Progenitor cell of endocrine pancreas (in vitro differentiated cells): ENCODE measurements at regions not wholly inside any gene's neighbourhood (a gene's known extent, or its start where the extent isn't known, plus 50 kb on each side); places are given as distances from the start of the nearest gene placed in this dataset.

Experiments
- DNase-seq: peaks from one replicate; pipeline ENCODE4 v3.0.0; 2021; ENCODE audit warnings: low spot score; ENCODE audit not compliant: unreplicated experiment
- H3K27ac Mint-ChIP-seq: 2 replicates; pipeline ENCODE4 v1.8.0; 2021; ENCODE audit warnings: mild to moderate bottlenecking, moderate library complexity, mixed read lengths
- H3K27me3 Mint-ChIP-seq: 2 replicates; pipeline ENCODE4 v1.8.0; 2021; ENCODE audit warnings: mixed read lengths
- H3K36me3 Mint-ChIP-seq: 2 replicates; pipeline ENCODE4 v1.8.0; 2022; ENCODE audit warnings: mixed read lengths; ENCODE audit not compliant: insufficient read depth
- H3K4me1 Mint-ChIP-seq: 2 replicates; pipeline ENCODE4 v1.8.0; 2021; ENCODE audit warnings: low read depth, mixed read lengths
- H3K4me3 Mint-ChIP-seq: 2 replicates; pipeline ENCODE4 v1.8.0; 2021; ENCODE audit warnings: low read depth, mild to moderate bottlenecking, moderate library complexity, mixed read lengths
- H3K9me3 Mint-ChIP-seq: 2 replicates; pipeline ENCODE4 v1.8.0; 2021; ENCODE audit warnings: low read depth, mixed read lengths
- TF ChIP-seq, protein P1 (sequence below): fragments of 200-600 bp; sonication (generic); IDR thresholded peaks from one replicate; pipeline ENCODE4 v1.5.0; 2021; ENCODE audit warnings: antibody characterized with exemption, mild to moderate bottlenecking; ENCODE audit not compliant: unreplicated experiment

GRCh38 chr10:44847110-44847509 is 64.0 kb upstream of the TMEM72 start:
- H3K4me3 Mint-ChIP-seq, result no peak overlapping the region
- no peaks in the 10 kb centered on the region for H3K4me1 Mint-ChIP-seq
- H3K36me3 Mint-ChIP-seq, result no peaks in the 10 kb centered on the region
- TF ChIP-seq, protein P1, sequence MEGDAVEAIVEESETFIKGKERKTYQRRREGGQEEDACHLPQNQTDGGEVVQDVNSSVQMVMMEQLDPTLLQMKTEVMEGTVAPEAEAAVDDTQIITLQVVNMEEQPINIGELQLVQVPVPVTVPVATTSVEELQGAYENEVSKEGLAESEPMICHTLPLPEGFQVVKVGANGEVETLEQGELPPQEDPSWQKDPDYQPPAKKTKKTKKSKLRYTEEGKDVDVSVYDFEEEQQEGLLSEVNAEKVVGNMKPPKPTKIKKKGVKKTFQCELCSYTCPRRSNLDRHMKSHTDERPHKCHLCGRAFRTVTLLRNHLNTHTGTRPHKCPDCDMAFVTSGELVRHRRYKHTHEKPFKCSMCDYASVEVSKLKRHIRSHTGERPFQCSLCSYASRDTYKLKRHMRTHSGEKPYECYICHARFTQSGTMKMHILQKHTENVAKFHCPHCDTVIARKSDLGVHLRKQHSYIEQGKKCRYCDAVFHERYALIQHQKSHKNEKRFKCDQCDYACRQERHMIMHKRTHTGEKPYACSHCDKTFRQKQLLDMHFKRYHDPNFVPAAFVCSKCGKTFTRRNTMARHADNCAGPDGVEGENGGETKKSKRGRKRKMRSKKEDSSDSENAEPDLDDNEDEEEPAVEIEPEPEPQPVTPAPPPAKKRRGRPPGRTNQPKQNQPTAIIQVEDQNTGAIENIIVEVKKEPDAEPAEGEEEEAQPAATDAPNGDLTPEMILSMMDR, result no peak
- H3K9me3 Mint-ChIP-seq, result no peaks in the 10 kb centered on the region
- H3K27ac Mint-ChIP-seq, result no peak overlapping the region
- H3K27me3 Mint-ChIP-seq, result no peaks in the 10 kb centered on the region
- DNase-seq, result no peak

DNA sequence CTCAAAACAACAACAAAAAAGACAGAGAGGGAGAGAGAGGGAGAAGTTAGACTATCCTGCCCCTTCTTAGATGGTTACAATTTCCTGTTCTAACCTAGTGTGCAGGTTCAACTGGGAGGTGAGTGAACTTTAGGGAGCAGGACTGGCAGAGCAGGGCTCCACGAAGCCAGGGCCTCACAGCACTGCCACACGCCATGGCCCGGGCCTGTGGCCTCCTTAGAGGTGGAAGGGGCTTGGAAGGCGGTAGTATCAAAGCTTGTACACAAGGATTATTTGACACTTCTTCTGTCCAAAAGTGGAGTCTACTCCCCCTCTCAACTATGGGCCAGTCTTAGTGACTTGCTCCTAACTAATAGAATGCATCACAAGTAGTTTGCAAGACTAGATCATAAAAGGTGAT is 62.9 kb upstream of the TMEM72 start:
- no peak for DNase-seq
- Mint-ChIP-seq H3K4me3 (no peak overlapping the region), H3K9me3 (no peaks in the 10 kb centered on the region), H3K27me3 (peaks cover 3% of the 10 kb centered on the region), H3K36me3 (no peaks in the 10 kb centered on the region), H3K4me1 (no peaks in the 10 kb centered on the region), H3K27ac (no peak overlapping the region)
- TF ChIP-seq, protein P1, result no peak

- DNase-seq, result no peak
- H3K4me1 Mint-ChIP-seq, result peaks cover 3% of the 10 kb centered on the region
- H3K4me3 Mint-ChIP-seq, result no peak overlapping the region
- no peak overlapping the region for H3K27ac Mint-ChIP-seq
- H3K27me3 Mint-ChIP-seq, result peaks cover 14% of the 10 kb centered on the region
- H3K9me3 Mint-ChIP-seq, result no peaks in the 10 kb centered on the region
- TF ChIP-seq, protein P1, result no peak
- no peaks in the 10 kb centered on the region for H3K36me3 Mint-ChIP-seq
These were observed 61.2 kb upstream of the TMEM72 start for GRCh38 chr10:44849936-44850335.

- no peak overlapping the region for H3K4me3 Mint-ChIP-seq
- DNase-seq, result no peak
These were observed 60.7 kb upstream of the TMEM72 start for GRCh38 chr10:44850356-44850934.

DNA sequence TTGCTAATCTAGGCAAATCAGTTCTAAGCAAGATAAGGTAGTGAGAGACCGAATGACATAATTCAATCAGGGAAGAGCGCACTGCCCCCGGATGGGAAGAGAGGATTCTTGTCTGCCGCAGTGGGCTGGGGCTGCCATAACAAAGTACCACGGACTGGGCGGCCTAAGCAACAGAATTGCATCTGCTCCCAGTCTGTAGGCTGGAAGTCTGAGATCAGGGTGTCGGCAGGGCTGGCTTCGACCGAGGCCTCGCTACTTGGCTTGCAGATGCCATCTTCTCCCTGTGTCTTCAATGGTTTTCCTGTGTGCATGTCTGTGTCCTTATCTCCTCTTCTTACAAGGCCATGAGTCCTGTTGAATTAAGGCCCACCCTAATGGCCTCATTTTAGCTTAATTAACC is 59.7 kb upstream of the TMEM72 start:
- TF ChIP-seq, protein P1, result no peak
- Mint-ChIP-seq H3K36me3 (no peaks in the 10 kb centered on the region), H3K4me3 (no peak overlapping the region), H3K4me1 (peaks cover 3% of the 10 kb centered on the region), H3K27me3 (peaks cover 22% of the 10 kb centered on the region), H3K27ac (no peak overlapping the region), H3K9me3 (no peaks in the 10 kb centered on the region)
- DNase-seq, result no peak

More at GRCh38 chr10:44850356-44850934, 60.7 kb upstream of the TMEM72 start:
- TF ChIP-seq, protein P1, result no peak
- Mint-ChIP-seq H3K27ac (no peak overlapping the region), H3K9me3 (no peaks in the 10 kb centered on the region), H3K27me3 (peaks cover 14% of the 10 kb centered on the region), H3K4me1 (peaks cover 3% of the 10 kb centered on the region), H3K36me3 (no peaks in the 10 kb centered on the region)
